A549 (cell line): ENCODE measurements at regions not wholly inside any gene's neighbourhood (a gene's known extent, or its start where the extent isn't known, plus 50 kb on each side); places are given as distances from the start of the nearest gene placed in this dataset.

Experiments
- ATAC-seq, 2 experiments: fragments of 200-7000 bp in 1 of 2; fragments of >200 bp in 1 of 2; cut with Nextera tagmentation in 1 of 2; cut with Tn5 transposase in 1 of 2; 3 replicates each; pipeline versions ENCODE4 v1.8.0 to v1.9.1; 2018 to 2020; ENCODE audit warnings: mild to moderate bottlenecking in 1 of 2, moderate library complexity in 1 of 2
- CTCF ChIA-PET: fragments of 300-600 bp; sonication (Branson Sonifier 250); formaldehyde crosslinking; extraction: SDS; loops from one replicate; lab custom pipeline; 2021; ENCODE audit warnings: antibody characterized with exemption, inconsistent platforms; lab: Yijun Ruan, JAX
- POLR2A ChIA-PET: fragments of 350-600 bp; formaldehyde crosslinking; extraction: SDS; loops from one replicate; lab custom pipeline; 2021; ENCODE audit warnings: antibody characterized with exemption, inconsistent platforms; lab: Yijun Ruan, JAX
- DNase-seq, 2 experiments: peaks; one replicate each; pipeline versions ENCODE4 v3.0.0 to v3.0.0-alpha.2; 2011 to 2016; ENCODE audit warnings: low read depth in 1 of 2, low spot score in 1 of 2
- FAIRE-seq: peaks from 2 replicates; lab custom pipeline; 2011; peaks lifted over from hg19 to GRCh38; lab: Jason Lieb, UNC
- H3K27ac ChIP-seq, 2 experiments: fragments of >200 bp; sonication (Bioruptor Twin); formaldehyde crosslinking; 3 replicates each; pipeline ENCODE4 v1.5.1; 2016 to 2017
- H3K4me1 ChIP-seq: fragments of >200 bp; sonication (Bioruptor Twin); formaldehyde crosslinking; 3 replicates; pipeline ENCODE4 v1.6.1; 2016
- H3K4me2 ChIP-seq: fragments of >200 bp; sonication (Bioruptor Twin); formaldehyde crosslinking; 3 replicates; pipeline ENCODE4 v1.6.1; 2016
- H3K4me3 ChIP-seq: fragments of >200 bp; sonication (Bioruptor Twin); formaldehyde crosslinking; 3 replicates; pipeline ENCODE4 v1.5.1; 2016
- H3K9me3 ChIP-seq: fragments of >200 bp; sonication (Bioruptor Twin); formaldehyde crosslinking; 3 replicates; pipeline ENCODE4 v1.6.1; 2016
- CTCF ChIP-seq: fragments of >200 bp; sonication (Bioruptor Twin); formaldehyde crosslinking; IDR thresholded peaks from 3 replicates; pipeline ENCODE4 v1.5.1; 2016
- EHF ChIP-seq: fragments of 250-450 bp; sonication (Bioruptor Pico); IDR thresholded peaks from 2 replicates; pipeline ENCODE4 v1.5.0; 2020; ENCODE audit warnings: mild to moderate bottlenecking
- ELK1 ChIP-seq: fragments of 150-350 bp; IDR thresholded peaks from 2 replicates; pipeline ENCODE4 v1.6.1; 2014; ENCODE audit warnings: low read depth, mild to moderate bottlenecking, low read length
- EP300 ChIP-seq, 2 experiments: fragments of >200 bp; sonication (Bioruptor Twin); formaldehyde crosslinking; IDR thresholded peaks; 2 replicates in 1 of 2; 3 replicates in 1 of 2; pipeline ENCODE4 v1.6.1; 2016 to 2017
- HDAC2 ChIP-seq: fragments of 200-600 bp; sonication (generic); IDR thresholded peaks from 2 replicates; pipeline ENCODE4 v1.6.1; 2016
- HOXB13 ChIP-seq: fragments of 250-450 bp; sonication (Bioruptor Pico); IDR thresholded peaks from 2 replicates; pipeline ENCODE4 v1.5.0; 2020; ENCODE audit warnings: low read depth, mild to moderate bottlenecking, moderate library complexity
- KDM1A ChIP-seq: fragments of 200-600 bp; sonication (generic); IDR thresholded peaks from 2 replicates; pipeline ENCODE4 v1.6.1; 2016; ENCODE audit warnings: low read depth, mild to moderate bottlenecking
- NPAS2 ChIP-seq: fragments of 250-450 bp; sonication (Bioruptor Pico); IDR thresholded peaks from 2 replicates; pipeline ENCODE4 v1.8.0; 2022; ENCODE audit warnings: mild to moderate bottlenecking, moderate library complexity, borderline replicate concordance
- PBX3 ChIP-seq: IDR thresholded peaks from 2 replicates; pipeline ENCODE4 v1.6.1; 2012
- RARB ChIP-seq: fragments of 250-450 bp; sonication (Bioruptor Pico); IDR thresholded peaks from 2 replicates; pipeline ENCODE4 v1.8.0; 2021; ENCODE audit warnings: mild to moderate bottlenecking, moderate library complexity
- REST ChIP-seq: fragments of 200-600 bp; sonication (generic); IDR thresholded peaks from 2 replicates; pipeline ENCODE4 v1.6.1; 2016; ENCODE audit warnings: antibody characterized with exemption, mild to moderate bottlenecking, moderate library complexity
- RFX5 ChIP-seq: fragments of 450-650 bp; IDR thresholded peaks from 2 replicates; pipeline ENCODE4 v1.7.1; 2014; ENCODE audit warnings: antibody characterized with exemption, mild to moderate bottlenecking, moderate library complexity
- TP53 ChIP-seq: fragments of 250-450 bp; sonication (Bioruptor Pico); IDR thresholded peaks from 2 replicates; pipeline ENCODE4 v1.5.0; 2021; ENCODE audit warnings: mild to moderate bottlenecking, moderate library complexity
- WGBS: methylation state at CpG from one replicate; pipeline ENCODE4 v1.1.6; 2017; ENCODE audit errors: missing lambda C conversion rate; 5-methylcytosine and 5-hydroxymethylcytosine counted together

- TF ChIP-seq PBX3: no peak
- no peak for TF ChIP-seq RARB (CRISPR knock-in tag)
Measured at GRCh38 chr11:70916351-70916750, 336.0 kb downstream of the SHANK2 start (continued).

GRCh38 chr11:70918242-70918641 is 334.1 kb downstream of the SHANK2 start:
- CTCF ChIA-PET: no interaction called here

GRCh38 chr11:70921804-70922203 is 330.6 kb downstream of the SHANK2 start:
- no peak overlapping the region for H3K4me3 ChIP-seq
- no peaks in the 10 kb centered on the region for H3K4me1 ChIP-seq
- H3K27ac ChIP-seq: no peak overlapping the region
- DNase-seq (no peak), ATAC-seq (no peak), FAIRE-seq (no peak)
- ChIA-PET CTCF (no interaction called here), POLR2A (no interaction called here)
- TF ChIP-seq NPAS2 (CRISPR knock-in tag) (no peak), CTCF (no peak), HDAC2 (no peak), KDM1A (no peak), EP300 (IDR thresholded peaks at IDR 0.05) (no peak), PBX3 (no peak), TP53 (CRISPR knock-in tag) (no peak)
- H3K4me2 ChIP-seq: no peak overlapping the region
- peaks cover 29% of the 10 kb centered on the region for H3K9me3 ChIP-seq
- WGBS: 95% methylated on average over 4 of the region's 4 CpGs

More at GRCh38 chr11:70918242-70918641, 334.1 kb downstream of the SHANK2 start:
- H3K4me3 ChIP-seq: no peak overlapping the region
- POLR2A ChIA-PET: no interaction called here
- 78% methylated on average over 7 of the region's 7 CpGs for WGBS
- H3K4me2 ChIP-seq: no peak overlapping the region
- no peaks in the 10 kb centered on the region for H3K4me1 ChIP-seq
- no peak for ATAC-seq
- no peak for TF ChIP-seq RFX5
- TF ChIP-seq EHF (CRISPR knock-in tag): no peak
- TF ChIP-seq HOXB13: no peak
- no peak for TF ChIP-seq REST
- TF ChIP-seq ELK1: no peak
- TF ChIP-seq, all 56 proteins: peak for 0
- DNase-seq (no peak), FAIRE-seq (no peak)
- Histone ChIP-seq H3K9me3 (peaks cover 23% of the 10 kb centered on the region), H3K27ac (no peak overlapping the region)
